ENCODE measurements at regions not wholly inside any gene's neighbourhood (a gene's known extent, or its start where the extent isn't known, plus 50 kb on each side); places are given as distances from the start of the nearest gene placed in this dataset.
A peak's percentile ranks its signal among the peaks of the same experiment; 100 is the strongest.

- no peak for DNase-seq (ENCODE audit: low read depth)
- TF ChIP-seq, protein P1, sequence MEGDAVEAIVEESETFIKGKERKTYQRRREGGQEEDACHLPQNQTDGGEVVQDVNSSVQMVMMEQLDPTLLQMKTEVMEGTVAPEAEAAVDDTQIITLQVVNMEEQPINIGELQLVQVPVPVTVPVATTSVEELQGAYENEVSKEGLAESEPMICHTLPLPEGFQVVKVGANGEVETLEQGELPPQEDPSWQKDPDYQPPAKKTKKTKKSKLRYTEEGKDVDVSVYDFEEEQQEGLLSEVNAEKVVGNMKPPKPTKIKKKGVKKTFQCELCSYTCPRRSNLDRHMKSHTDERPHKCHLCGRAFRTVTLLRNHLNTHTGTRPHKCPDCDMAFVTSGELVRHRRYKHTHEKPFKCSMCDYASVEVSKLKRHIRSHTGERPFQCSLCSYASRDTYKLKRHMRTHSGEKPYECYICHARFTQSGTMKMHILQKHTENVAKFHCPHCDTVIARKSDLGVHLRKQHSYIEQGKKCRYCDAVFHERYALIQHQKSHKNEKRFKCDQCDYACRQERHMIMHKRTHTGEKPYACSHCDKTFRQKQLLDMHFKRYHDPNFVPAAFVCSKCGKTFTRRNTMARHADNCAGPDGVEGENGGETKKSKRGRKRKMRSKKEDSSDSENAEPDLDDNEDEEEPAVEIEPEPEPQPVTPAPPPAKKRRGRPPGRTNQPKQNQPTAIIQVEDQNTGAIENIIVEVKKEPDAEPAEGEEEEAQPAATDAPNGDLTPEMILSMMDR (IDR thresholded peaks at IDR 0.05; ENCODE audit: control insufficient read depth, extremely low read depth, insufficient read depth) = no peak
- H3K4me3 ChIP-seq (ENCODE audit: low read depth, low read length) = no peak overlapping the region
Measured at GRCh38 chr1:57984277-57984676, 560.4 kb upstream of the DAB1 start.

GRCh38 chr1:57983441-57983840, 559.6 kb upstream of the DAB1 start:
- H3K4me3 ChIP-seq (ENCODE audit: low read depth, low read length) = no peak overlapping the region
- no peak for DNase-seq (ENCODE audit: low read depth)
- TF ChIP-seq, protein P1 (IDR thresholded peaks at IDR 0.05; ENCODE audit: control insufficient read depth, extremely low read depth, insufficient read depth) = no peak

DNA sequence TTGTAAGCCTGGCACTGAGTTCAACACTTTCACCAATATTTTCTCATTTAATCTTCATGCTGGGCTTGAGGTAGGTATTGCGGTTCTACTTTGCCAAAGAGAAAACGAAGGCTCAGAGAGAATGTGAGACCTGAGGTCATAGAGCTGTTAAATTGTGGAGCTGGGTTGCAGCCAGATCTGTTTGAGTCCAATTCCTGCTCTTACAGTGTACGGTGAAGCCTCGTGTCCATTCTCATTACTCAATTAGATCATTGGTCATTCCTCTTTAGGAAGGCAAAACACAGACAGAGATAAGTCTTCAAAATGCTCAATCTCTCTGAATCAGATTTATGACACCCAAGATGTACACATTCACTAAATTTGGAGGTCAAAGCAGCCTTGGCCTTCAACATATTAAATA, 559.0 kb upstream of the DAB1 start:
- H3K4me3 ChIP-seq (ENCODE audit: low read depth, low read length) = no peak overlapping the region
- TF ChIP-seq, protein P1 (IDR thresholded peaks at IDR 0.05; ENCODE audit: control insufficient read depth, extremely low read depth, insufficient read depth) = no peak
- no peak for DNase-seq (ENCODE audit: low read depth)

GRCh38 chr1:57976216-57976615, 552.4 kb upstream of the DAB1 start:
- no peak for DNase-seq (ENCODE audit: low read depth)
- H3K4me3 ChIP-seq (ENCODE audit: low read depth, low read length) = no peak overlapping the region
- TF ChIP-seq, protein P1 (IDR thresholded peaks at IDR 0.05; ENCODE audit: control insufficient read depth, extremely low read depth, insufficient read depth) = peak; percentile 52

DNA sequence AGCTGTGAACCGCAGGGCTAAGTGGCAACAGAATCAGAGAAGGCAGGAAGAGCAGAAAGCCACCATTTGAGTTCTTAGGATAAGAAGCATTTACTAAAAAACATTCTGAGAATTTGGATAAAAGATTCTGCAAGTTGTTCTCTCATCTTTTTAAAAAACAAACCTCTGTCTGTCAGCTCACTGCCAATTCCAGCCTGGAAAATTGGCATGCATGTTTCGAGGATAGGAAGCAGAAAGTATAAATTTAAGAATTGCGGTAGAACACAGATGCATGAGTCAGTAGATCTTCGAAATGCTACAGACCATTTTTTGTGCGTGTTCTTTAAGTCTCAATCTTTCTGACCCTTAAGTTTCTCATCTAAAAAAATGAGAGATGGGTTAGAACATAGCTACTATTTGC, 544.5 kb upstream of the DAB1 start:
- no peak for DNase-seq (ENCODE audit: low read depth)
- TF ChIP-seq, protein P1 (IDR thresholded peaks at IDR 0.05; ENCODE audit: control insufficient read depth, extremely low read depth, insufficient read depth) = no peak
- H3K4me3 ChIP-seq (ENCODE audit: low read depth, low read length) = no peak overlapping the region

- H3K4me3 ChIP-seq (ENCODE audit: low read depth, low read length) = no peak overlapping the region
- no peak for DNase-seq (ENCODE audit: low read depth)
- TF ChIP-seq, protein P1 (IDR thresholded peaks at IDR 0.05; ENCODE audit: control insufficient read depth, extremely low read depth, insufficient read depth) = no peak
Measured at GRCh38 chr1:57966751-57967406, 543.0 kb upstream of the DAB1 start.

- no peak for DNase-seq (ENCODE audit: low read depth)
- TF ChIP-seq, protein P1 (IDR thresholded peaks at IDR 0.05; ENCODE audit: control insufficient read depth, extremely low read depth, insufficient read depth) = no peak
- H3K4me3 ChIP-seq (ENCODE audit: low read depth, low read length) = no peak overlapping the region
Measured at GRCh38 chr1:57966340-57966739, 542.5 kb upstream of the DAB1 start.

All from LNCaP clone FGC (cell line).